ENCODE measurements at regions not wholly inside any gene's neighbourhood (a gene's known extent, or its start where the extent isn't known, plus 50 kb on each side); places are given as distances from the start of the nearest gene placed in this dataset.

DNA sequence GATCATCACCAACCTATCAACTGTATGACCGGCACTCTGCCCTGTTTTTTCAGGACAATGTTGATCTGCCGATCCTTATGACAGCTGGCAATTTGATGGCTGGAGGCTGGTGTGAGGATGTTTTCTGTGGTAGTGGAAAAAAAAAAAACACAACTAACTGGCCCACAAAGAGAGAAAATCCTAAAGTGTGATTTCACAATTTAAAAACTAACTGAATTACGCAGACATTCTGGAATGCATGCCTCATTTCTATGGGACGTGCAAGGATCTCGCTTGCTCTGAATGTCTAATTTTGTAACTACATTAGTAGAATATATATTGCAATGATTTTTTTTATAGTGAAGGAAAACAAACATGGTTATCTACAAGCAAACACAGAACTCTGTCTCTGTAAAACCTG is 590.5 kb downstream of the ETS1 start:
- TF ChIP-seq BACH2 (CRISPR knock-in tag; IDR thresholded peaks at IDR 0.05; ENCODE audit: borderline replicate concordance) (no peak), ZNF70 (CRISPR knock-in tag; IDR thresholded peaks at IDR 0.05) (no peak), TSHZ2 (CRISPR knock-in tag; IDR thresholded peaks at IDR 0.05) (no peak), SNAI2 (CRISPR knock-in tag; IDR thresholded peaks at IDR 0.05) (no peak), ZNF565 (CRISPR knock-in tag; conservative IDR thresholded peaks at IDR 0.05; ENCODE audit: low read depth) (no peak)
- TF ChIP-seq, protein P1, sequence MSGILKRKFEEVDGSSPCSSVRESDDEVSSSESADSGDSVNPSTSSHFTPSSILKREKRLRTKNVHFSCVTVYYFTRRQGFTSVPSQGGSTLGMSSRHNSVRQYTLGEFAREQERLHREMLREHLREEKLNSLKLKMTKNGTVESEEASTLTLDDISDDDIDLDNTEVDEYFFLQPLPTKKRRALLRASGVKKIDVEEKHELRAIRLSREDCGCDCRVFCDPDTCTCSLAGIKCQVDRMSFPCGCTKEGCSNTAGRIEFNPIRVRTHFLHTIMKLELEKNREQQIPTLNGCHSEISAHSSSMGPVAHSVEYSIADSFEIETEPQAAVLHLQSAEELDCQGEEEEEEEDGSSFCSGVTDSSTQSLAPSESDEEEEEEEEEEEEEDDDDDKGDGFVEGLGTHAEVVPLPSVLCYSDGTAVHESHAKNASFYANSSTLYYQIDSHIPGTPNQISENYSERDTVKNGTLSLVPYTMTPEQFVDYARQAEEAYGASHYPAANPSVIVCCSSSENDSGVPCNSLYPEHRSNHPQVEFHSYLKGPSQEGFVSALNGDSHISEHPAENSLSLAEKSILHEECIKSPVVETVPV (CRISPR knock-in tag; IDR thresholded peaks at IDR 0.05): no peak
- no peak for ATAC-seq

GRCh38 chr11:127995921-127996320 is 591.4 kb downstream of the ETS1 start:
- TF ChIP-seq ESRRG (CRISPR knock-in tag; IDR thresholded peaks at IDR 0.05) (no peak), ZNF565 (CRISPR knock-in tag; conservative IDR thresholded peaks at IDR 0.05; ENCODE audit: low read depth) (no peak), ZC3H10 (CRISPR knock-in tag; IDR thresholded peaks at IDR 0.05) (no peak), OSR1 (CRISPR knock-in tag; IDR thresholded peaks at IDR 0.05) (no peak), ISL1 (CRISPR knock-in tag; IDR thresholded peaks at IDR 0.05) (no peak), ARNTL (CRISPR knock-in tag; IDR thresholded peaks at IDR 0.05; ENCODE audit: borderline replicate concordance, low read depth) (no peak), ZNF70 (CRISPR knock-in tag; IDR thresholded peaks at IDR 0.05) (no peak), GLIS3 (CRISPR knock-in tag; IDR thresholded peaks at IDR 0.05) (no peak)
- TF ChIP-seq, protein P2, sequence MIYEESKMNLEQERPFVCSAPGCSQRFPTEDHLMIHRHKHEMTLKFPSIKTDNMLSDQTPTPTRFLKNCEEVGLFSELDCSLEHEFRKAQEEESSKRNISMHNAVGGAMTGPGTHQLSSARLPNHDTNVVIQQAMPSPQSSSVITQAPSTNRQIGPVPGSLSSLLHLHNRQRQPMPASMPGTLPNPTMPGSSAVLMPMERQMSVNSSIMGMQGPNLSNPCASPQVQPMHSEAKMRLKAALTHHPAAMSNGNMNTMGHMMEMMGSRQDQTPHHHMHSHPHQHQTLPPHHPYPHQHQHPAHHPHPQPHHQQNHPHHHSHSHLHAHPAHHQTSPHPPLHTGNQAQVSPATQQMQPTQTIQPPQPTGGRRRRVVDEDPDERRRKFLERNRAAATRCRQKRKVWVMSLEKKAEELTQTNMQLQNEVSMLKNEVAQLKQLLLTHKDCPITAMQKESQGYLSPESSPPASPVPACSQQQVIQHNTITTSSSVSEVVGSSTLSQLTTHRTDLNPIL (CRISPR knock-in tag; IDR thresholded peaks at IDR 0.05; ENCODE audit: low read depth): no peak
- TF ChIP-seq, protein P1 (CRISPR knock-in tag; IDR thresholded peaks at IDR 0.05): no peak
- TF ChIP-seq, protein P3, sequence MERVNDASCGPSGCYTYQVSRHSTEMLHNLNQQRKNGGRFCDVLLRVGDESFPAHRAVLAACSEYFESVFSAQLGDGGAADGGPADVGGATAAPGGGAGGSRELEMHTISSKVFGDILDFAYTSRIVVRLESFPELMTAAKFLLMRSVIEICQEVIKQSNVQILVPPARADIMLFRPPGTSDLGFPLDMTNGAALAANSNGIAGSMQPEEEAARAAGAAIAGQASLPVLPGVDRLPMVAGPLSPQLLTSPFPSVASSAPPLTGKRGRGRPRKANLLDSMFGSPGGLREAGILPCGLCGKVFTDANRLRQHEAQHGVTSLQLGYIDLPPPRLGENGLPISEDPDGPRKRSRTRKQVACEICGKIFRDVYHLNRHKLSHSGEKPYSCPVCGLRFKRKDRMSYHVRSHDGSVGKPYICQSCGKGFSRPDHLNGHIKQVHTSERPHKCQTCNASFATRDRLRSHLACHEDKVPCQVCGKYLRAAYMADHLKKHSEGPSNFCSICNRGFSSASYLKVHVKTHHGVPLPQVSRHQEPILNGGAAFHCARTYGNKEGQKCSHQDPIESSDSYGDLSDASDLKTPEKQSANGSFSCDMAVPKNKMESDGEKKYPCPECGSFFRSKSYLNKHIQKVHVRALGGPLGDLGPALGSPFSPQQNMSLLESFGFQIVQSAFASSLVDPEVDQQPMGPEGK (CRISPR knock-in tag; IDR thresholded peaks at IDR 0.05; ENCODE audit: borderline replicate concordance): no peak
- ATAC-seq: no peak

DNA sequence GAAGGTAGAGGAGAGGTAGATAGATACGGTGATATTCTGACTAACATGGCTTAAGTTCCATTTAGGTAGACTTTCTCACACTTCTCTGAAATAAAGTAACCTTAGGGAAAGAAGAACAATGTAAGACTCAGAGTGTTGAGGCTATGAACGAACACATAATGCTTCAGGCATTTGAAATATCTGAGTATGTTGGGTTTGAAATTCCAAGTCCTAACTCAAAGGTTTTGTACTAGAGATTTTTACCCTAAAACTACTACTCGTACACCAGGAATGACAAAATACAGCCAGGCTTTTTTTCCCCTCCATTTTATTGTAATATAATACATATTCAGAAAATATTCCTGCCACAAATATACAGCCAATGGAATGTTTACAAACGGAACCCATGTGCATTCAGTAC is 592.6 kb downstream of the ETS1 start:
- no peak for TF ChIP-seq TCF4 (CRISPR knock-in tag; IDR thresholded peaks at IDR 0.05; ENCODE audit: borderline replicate concordance)
- no peak for TF ChIP-seq ESRRG (CRISPR knock-in tag; IDR thresholded peaks at IDR 0.05)
- no peak for TF ChIP-seq ZFP30 (CRISPR knock-in tag; IDR thresholded peaks at IDR 0.05)
- TF ChIP-seq, protein P2 (CRISPR knock-in tag; IDR thresholded peaks at IDR 0.05; ENCODE audit: low read depth): no peak
- no peak for TF ChIP-seq TSHZ2 (CRISPR knock-in tag; IDR thresholded peaks at IDR 0.05)
- TF ChIP-seq ZC3H10 (CRISPR knock-in tag; IDR thresholded peaks at IDR 0.05): no peak
- TF ChIP-seq PPARA (CRISPR knock-in tag; IDR thresholded peaks at IDR 0.05; ENCODE audit: borderline replicate concordance): no peak
- no peak for TF ChIP-seq ZNF70 (CRISPR knock-in tag; IDR thresholded peaks at IDR 0.05)
- no peak for TF ChIP-seq RARB (CRISPR knock-in tag; IDR thresholded peaks at IDR 0.05)
- TF ChIP-seq TOX (CRISPR knock-in tag; IDR thresholded peaks at IDR 0.05; ENCODE audit: borderline replicate concordance): no peak
- TF ChIP-seq CSDC2 (CRISPR knock-in tag; IDR thresholded peaks at IDR 0.05): no peak
- TF ChIP-seq, protein P1 (CRISPR knock-in tag; IDR thresholded peaks at IDR 0.05): no peak
- TF ChIP-seq OSR1 (CRISPR knock-in tag; IDR thresholded peaks at IDR 0.05): no peak
- ATAC-seq: peak; percentile 68; the same call in 2 of the 3 replicates
